Fibroblast of lung (primary cell): ENCODE measurements at regions not wholly inside any gene's neighbourhood (a gene's known extent, or its start where the extent isn't known, plus 50 kb on each side); places are given as distances from the start of the nearest gene placed in this dataset.

ENCODE experiments used
- DNase-seq, 2 donors: peaks; one replicate each; pipeline versions ENCODE4 v3.0.0 to v3.0.0-alpha.2; 2010; ENCODE audit warnings: low read depth in 2 of 2
- H2AFZ ChIP-seq: 2 replicates; pipeline ENCODE4 v1.5.1; 2012; ENCODE audit warnings: low read length, control low read depth, inconsistent platforms
- H3K27ac ChIP-seq: 2 replicates; pipeline ENCODE4 v1.5.1; 2011; ENCODE audit warnings: low read length, control low read depth; ENCODE audit not compliant: insufficient read depth
- H3K27me3 ChIP-seq: 2 replicates; pipeline ENCODE4 v1.5.1; 2011; ENCODE audit warnings: mild to moderate bottlenecking, low read length; ENCODE audit not compliant: control insufficient read depth, insufficient read depth
- H3K36me3 ChIP-seq: 2 replicates; pipeline ENCODE4 v1.5.1; 2011; ENCODE audit warnings: low read length; ENCODE audit not compliant: control insufficient read depth, insufficient read depth
- H3K4me1 ChIP-seq: 2 replicates; pipeline ENCODE4 v1.5.1; 2011; ENCODE audit warnings: low read length; ENCODE audit not compliant: control insufficient read depth, insufficient read depth; ENCODE audit errors: extremely low read depth
- H3K4me2 ChIP-seq: 2 replicates; pipeline ENCODE4 v1.5.1; 2011; ENCODE audit warnings: low read length, control low read depth; ENCODE audit not compliant: insufficient read depth; ENCODE audit errors: extremely low read depth
- H3K4me3 ChIP-seq, 4 experiments: fragments of 200-600 bp in 1 of 4; sonication (generic) in 1 of 4; replicated peaks in 1 of 4; 2 replicates each; pipeline ENCODE4 v1.5.1; 2011 to 2016; ENCODE audit warnings: low read length in 4 of 4, low read depth in 3 of 4, mild to moderate bottlenecking in 3 of 4, control low read depth in 2 of 4, inconsistent platforms in 1 of 4, mixed read lengths in 1 of 4; ENCODE audit not compliant: insufficient read depth in 1 of 4; ENCODE audit errors: control extremely low read depth in 1 of 4
- H3K79me2 ChIP-seq: 2 replicates; pipeline ENCODE4 v1.5.1; 2012; ENCODE audit warnings: mild to moderate bottlenecking, low read length, inconsistent platforms; ENCODE audit not compliant: control insufficient read depth, insufficient read depth
- H3K9ac ChIP-seq: 2 replicates; pipeline ENCODE4 v1.5.1; 2011; ENCODE audit warnings: mild to moderate bottlenecking, low read length, control low read depth; ENCODE audit not compliant: insufficient read depth
- H3K9me3 ChIP-seq: 2 replicates; pipeline ENCODE4 v1.5.1; 2012; ENCODE audit warnings: low read depth, low read length; ENCODE audit not compliant: control insufficient read depth, insufficient read depth
- H4K20me1 ChIP-seq: 2 replicates; pipeline ENCODE4 v1.5.1; 2011; ENCODE audit warnings: low read length; ENCODE audit not compliant: control insufficient read depth, insufficient read depth; ENCODE audit errors: extremely low read depth
- CTCF ChIP-seq, 2 donors: IDR thresholded peaks in 1 of 2; conservative IDR thresholded peaks in 1 of 2; 1 replicate in 1 of 2; 2 replicates in 1 of 2; pipeline ENCODE4 v1.5.1; 2011 to 2012; ENCODE audit warnings: low read length in 2 of 2, control low read depth in 1 of 2, inconsistent platforms in 1 of 2, low read depth in 1 of 2, mild to moderate bottlenecking in 1 of 2
- EZH2 ChIP-seq: IDR thresholded peaks from 2 replicates; pipeline ENCODE4 v1.5.1; 2012; ENCODE audit warnings: low read length, control low read depth, mild to moderate bottlenecking; ENCODE audit errors: missing control alignments

DNA sequence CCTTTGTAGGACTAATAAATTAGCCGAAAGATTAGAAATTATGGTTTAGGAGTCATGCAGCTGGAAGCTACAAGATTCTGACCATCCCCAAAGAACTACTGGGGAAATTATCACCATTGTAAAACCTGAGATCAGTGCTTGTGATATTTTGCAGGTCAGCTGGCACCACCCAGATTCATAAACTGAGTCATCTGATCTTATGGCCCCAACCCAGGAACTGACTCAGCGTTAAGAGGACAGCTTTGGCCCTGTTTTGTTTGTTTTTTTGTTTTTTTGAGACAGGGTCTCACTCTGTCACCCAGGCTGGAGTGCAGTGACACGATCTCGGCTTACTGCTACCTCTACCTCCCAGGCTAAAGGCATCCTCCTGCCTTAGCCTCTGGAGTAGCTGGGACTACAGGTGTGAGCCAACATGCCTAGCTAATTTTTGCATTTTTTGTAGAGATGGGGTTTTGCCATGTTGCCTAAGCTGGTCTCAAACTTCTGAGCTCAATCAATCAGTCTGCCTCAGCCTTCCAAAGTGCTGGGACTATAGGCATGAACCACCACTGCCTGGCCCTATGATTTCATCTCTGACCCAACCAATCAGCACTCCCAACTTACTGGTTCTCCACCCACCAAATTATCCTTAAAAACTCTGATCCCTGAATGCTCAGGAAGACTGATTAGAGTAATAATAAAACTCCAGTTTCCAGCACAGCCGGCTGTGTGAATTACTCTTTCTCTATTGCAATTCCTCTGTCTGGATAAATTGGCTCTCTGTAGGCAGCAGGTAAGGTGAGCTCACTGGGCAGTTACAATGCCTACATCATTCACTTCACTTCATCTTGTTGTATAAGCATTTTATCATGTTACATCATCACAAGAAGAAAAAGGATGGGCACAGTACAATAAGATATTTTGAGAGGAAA lies 79.4 kb upstream of the KSR1 start:
- DNase-seq: peak; percentile 58 to 74
- no peak overlapping the region for H3K9ac ChIP-seq
- no peak overlapping the region for H3K27ac ChIP-seq
- no peaks in the 10 kb centered on the region for H3K79me2 ChIP-seq
- no peaks in the 10 kb centered on the region for H3K9me3 ChIP-seq
- H3K27me3 ChIP-seq: no peaks in the 10 kb centered on the region
- no peaks in the 10 kb centered on the region for H3K36me3 ChIP-seq
- no peaks in the 10 kb centered on the region for H4K20me1 ChIP-seq
- TF ChIP-seq EZH2 (no peak), CTCF (conservative IDR thresholded peaks at IDR 0.05 in 1 of 2, IDR thresholded peaks at IDR 0.05 in 1 of 2; ENCODE audit: low read depth in 1 of 2, low read length in 2 of 2) (no peak)
- H3K4me2 ChIP-seq: no peak overlapping the region
- H3K4me3 ChIP-seq: no peak overlapping the region
- H3K4me1 ChIP-seq: peaks cover 5% of the 10 kb centered on the region
- no peak overlapping the region for H2AFZ ChIP-seq

DNA sequence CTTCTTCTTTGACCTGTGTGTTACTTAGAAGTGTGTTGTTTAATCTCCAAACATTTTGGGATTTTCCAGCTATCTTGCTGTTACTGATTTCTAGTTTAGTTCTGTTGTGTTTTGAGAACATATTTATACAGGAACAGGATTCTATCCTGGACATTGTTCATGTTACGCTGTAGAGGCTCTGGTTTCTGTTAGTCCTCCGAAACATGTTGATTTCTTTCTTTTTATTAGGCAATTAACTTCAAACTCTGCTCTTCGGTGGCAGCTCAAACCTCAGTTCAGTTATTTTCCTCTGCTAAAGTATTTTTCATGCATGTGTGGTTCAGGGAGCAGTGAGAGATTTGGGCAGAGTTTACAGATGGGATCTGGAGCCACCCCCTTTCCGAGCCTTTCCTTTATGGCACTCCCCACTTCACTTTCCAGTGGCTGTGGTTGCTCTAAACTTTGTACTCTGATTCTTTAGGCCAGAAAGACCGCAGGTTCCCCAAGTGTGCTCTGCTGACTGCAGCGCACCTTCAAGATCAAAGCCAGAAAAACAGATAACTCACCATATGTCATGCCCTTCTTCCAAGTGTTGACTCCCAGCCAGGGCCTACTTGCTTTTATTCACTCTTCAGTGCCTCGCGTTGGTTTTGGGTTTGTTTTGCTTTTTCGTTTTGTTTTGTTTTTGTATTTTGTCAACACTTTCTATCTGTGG lies 77.6 kb upstream of the KSR1 start:
- Histone ChIP-seq H2AFZ (no peak overlapping the region), H4K20me1 (no peaks in the 10 kb centered on the region), H3K4me3 (no peak overlapping the region), H3K27me3 (no peaks in the 10 kb centered on the region), H3K9me3 (no peaks in the 10 kb centered on the region), H3K36me3 (no peaks in the 10 kb centered on the region), H3K27ac (no peak overlapping the region), H3K79me2 (no peaks in the 10 kb centered on the region), H3K9ac (no peak overlapping the region), H3K4me1 (peaks cover 5% of the 10 kb centered on the region), H3K4me2 (no peak overlapping the region)
- no peak for TF ChIP-seq EZH2
- TF ChIP-seq CTCF (conservative IDR thresholded peaks at IDR 0.05 in 1 of 2, IDR thresholded peaks at IDR 0.05 in 1 of 2; ENCODE audit: low read depth in 1 of 2, low read length in 2 of 2): no peak
- peak in 1 of 2 donors; percentile 41 for DNase-seq

DNA sequence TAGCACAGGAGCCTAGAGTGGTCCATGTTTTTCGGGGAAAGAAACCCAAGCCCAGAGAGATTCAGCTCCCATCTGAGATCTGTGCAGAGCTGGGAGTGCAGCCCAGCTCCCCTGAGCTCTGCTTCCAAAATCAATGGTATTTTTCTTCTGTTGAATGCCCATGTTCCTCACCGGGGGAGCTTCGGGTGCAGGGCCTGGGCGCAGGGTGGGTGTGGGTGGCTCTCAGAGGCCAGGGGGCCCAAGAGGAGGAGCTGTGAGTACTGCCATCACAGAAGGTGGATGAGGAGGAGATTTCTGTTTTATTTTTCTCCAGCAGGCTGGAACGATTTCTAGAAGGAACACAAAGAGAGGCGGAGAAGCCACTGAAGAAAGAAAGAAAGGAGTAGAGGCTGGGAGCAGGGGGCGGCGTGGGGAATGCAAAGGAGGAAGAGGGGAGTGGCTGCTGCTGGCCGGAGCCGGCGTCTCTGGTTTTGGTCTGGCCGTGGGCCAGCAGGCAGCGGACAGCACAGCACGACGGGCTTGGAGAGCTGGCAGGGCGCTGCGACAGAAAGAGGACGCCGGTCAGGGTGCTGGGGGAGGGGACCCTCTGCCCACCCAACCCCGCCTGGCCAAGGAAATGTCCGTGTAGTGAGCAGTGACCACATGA lies 76.2 kb upstream of the KSR1 start:
- no peak for TF ChIP-seq EZH2
- no peak for TF ChIP-seq CTCF (conservative IDR thresholded peaks at IDR 0.05 in 1 of 2, IDR thresholded peaks at IDR 0.05 in 1 of 2; ENCODE audit: low read depth in 1 of 2, low read length in 2 of 2)
- H3K36me3 ChIP-seq: no peaks in the 10 kb centered on the region
- peaks cover 16% of the 10 kb centered on the region for H3K4me1 ChIP-seq
- no peaks in the 10 kb centered on the region for H3K27me3 ChIP-seq
- peak overlapping the region; percentile 59 for H3K4me2 ChIP-seq
- no peaks in the 10 kb centered on the region for H3K9me3 ChIP-seq
- peak; percentile 38 to 73 for DNase-seq
- H3K79me2 ChIP-seq: no peaks in the 10 kb centered on the region
- peak overlapping the region; percentile 32 for H3K9ac ChIP-seq
- no peak overlapping the region for H3K27ac ChIP-seq
- peak overlapping the region; percentile 62 for H2AFZ ChIP-seq
- H4K20me1 ChIP-seq: no peaks in the 10 kb centered on the region
- H3K4me3 ChIP-seq: peak overlapping the region in 3 of 4 experiments; percentile 32 to 44 (median 35)
